AG09309 (cell line): ENCODE measurements at regions not wholly inside any gene's neighbourhood (a gene's known extent, or its start where the extent isn't known, plus 50 kb on each side); places are given as distances from the start of the nearest gene placed in this dataset.

ENCODE experiments used
- DNase-seq: peaks from one replicate; pipeline ENCODE4 v3.0.0-alpha.2; 2010; ENCODE audit warnings: low read depth
- H3K4me3 ChIP-seq: 2 replicates; pipeline ENCODE4 v1.5.1; 2011; ENCODE audit warnings: mild to moderate bottlenecking, low read depth, low read length, moderate library complexity; ENCODE audit not compliant: control insufficient read depth
- CTCF ChIP-seq: IDR thresholded peaks from 2 replicates; pipeline ENCODE4 v1.5.1; 2011; ENCODE audit warnings: mild to moderate bottlenecking, low read depth, low read length, inconsistent platforms; ENCODE audit not compliant: insufficient read depth, control insufficient read depth; ENCODE audit errors: missing control alignments

- H3K4me3 ChIP-seq: no peak overlapping the region
- TF ChIP-seq CTCF: no peak
- DNase-seq: no peak
Observed at GRCh38 chr11:11760838-11761237, 80.9 kb upstream of the USP47 start.

- no peak for DNase-seq
- no peak overlapping the region for H3K4me3 ChIP-seq
- no peak for TF ChIP-seq CTCF
Observed at GRCh38 chr11:11758603-11759196, 83.1 kb upstream of the USP47 start.

- DNase-seq: no peak
- no peak overlapping the region for H3K4me3 ChIP-seq
- TF ChIP-seq CTCF: no peak
Observed at GRCh38 chr11:11757909-11758308, 83.9 kb upstream of the USP47 start.

GRCh38 chr11:11756718-11757117 is 85.1 kb upstream of the USP47 start:
- no peak overlapping the region for H3K4me3 ChIP-seq
- no peak for DNase-seq
- no peak for TF ChIP-seq CTCF

GRCh38 chr11:11755871-11756270 is 85.9 kb upstream of the USP47 start:
- no peak for TF ChIP-seq CTCF
- no peak overlapping the region for H3K4me3 ChIP-seq
- no peak for DNase-seq

- no peak for TF ChIP-seq CTCF
- no peak for DNase-seq
- H3K4me3 ChIP-seq: no peak overlapping the region
Observed at GRCh38 chr11:11752679-11753078, 89.1 kb upstream of the USP47 start.
